ENCODE measurements at regions not wholly inside any gene's neighbourhood (a gene's known extent, or its start where the extent isn't known, plus 50 kb on each side); places are given as distances from the start of the nearest gene placed in this dataset.
"Not testable (repeated sequence)": the region's sequence is repeated elsewhere in the genome, so short reads cannot be mapped to it uniquely, and the experiment has no call there.

- in situ Hi-C loops (cut with MboI; ENCODE audit: low sequenced_read_pairs): loop anchor here (25.0 kb wide), 1 partner anchor 1342 kb away; no protein-coding TSS in a partner anchor
These were observed 465.9 kb upstream of the ERCC4 start for GRCh38 chr16:13453938-13454553.

GRCh38 chr16:13463619-13464018, 456.3 kb upstream of the ERCC4 start:
- in situ Hi-C loops (cut with MboI; ENCODE audit: low sequenced_read_pairs): loop anchor here (25.0 kb wide), 1 partner anchor 1351 kb away; no protein-coding TSS in a partner anchor

GRCh38 chr16:13471036-13471435, 448.9 kb upstream of the ERCC4 start:
- in situ Hi-C loops (cut with MboI; ENCODE audit: low sequenced_read_pairs): loop anchor here (25.0 kb wide), 1 partner anchor 1359 kb away; no protein-coding TSS in a partner anchor

GRCh38 chr16:13478991-13479390, 441.0 kb upstream of the ERCC4 start:
- in situ Hi-C loops (cut with MboI; ENCODE audit: low sequenced_read_pairs): no loop called here

GRCh38 chr16:13479549-13479948, 440.4 kb upstream of the ERCC4 start:
- in situ Hi-C loops (cut with MboI; ENCODE audit: low sequenced_read_pairs): no loop called here

- in situ Hi-C loops (cut with MboI; ENCODE audit: low sequenced_read_pairs): no loop called here
These were observed 439.2 kb upstream of the ERCC4 start for GRCh38 chr16:13480801-13481200.

GRCh38 chr16:13483121-13483520, 436.8 kb upstream of the ERCC4 start:
- in situ Hi-C loops (cut with MboI; ENCODE audit: low sequenced_read_pairs): no loop called here

- in situ Hi-C loops (cut with MboI; ENCODE audit: low sequenced_read_pairs): not testable (repeated sequence)
These were observed 430.5 kb upstream of the ERCC4 start for GRCh38 chr16:13489416-13489815.

GRCh38 chr16:13492046-13492445, 427.9 kb upstream of the ERCC4 start:
- in situ Hi-C loops (cut with MboI; ENCODE audit: low sequenced_read_pairs): no loop called here

GRCh38 chr16:13503960-13504635, 415.9 kb upstream of the ERCC4 start:
- in situ Hi-C loops (cut with MboI; ENCODE audit: low sequenced_read_pairs): no loop called here

GRCh38 chr16:13507530-13507929, 412.4 kb upstream of the ERCC4 start:
- in situ Hi-C loops (cut with MboI; ENCODE audit: low sequenced_read_pairs): no loop called here

GRCh38 chr16:13510425-13511151, 409.4 kb upstream of the ERCC4 start:
- in situ Hi-C loops (cut with MboI; ENCODE audit: low sequenced_read_pairs): no loop called here

- in situ Hi-C loops (cut with MboI; ENCODE audit: low sequenced_read_pairs): no loop called here
These were observed 402.1 kb upstream of the ERCC4 start for GRCh38 chr16:13517841-13518240.

GRCh38 chr16:13519871-13520270, 400.1 kb upstream of the ERCC4 start:
- in situ Hi-C loops (cut with MboI; ENCODE audit: low sequenced_read_pairs): no loop called here

GRCh38 chr16:13521356-13521755, 398.6 kb upstream of the ERCC4 start:
- in situ Hi-C loops (cut with MboI; ENCODE audit: low sequenced_read_pairs): no loop called here

- in situ Hi-C loops (cut with MboI; ENCODE audit: low sequenced_read_pairs): no loop called here
These were observed 392.6 kb upstream of the ERCC4 start for GRCh38 chr16:13527332-13527731.

GRCh38 chr16:13528691-13529090, 391.3 kb upstream of the ERCC4 start:
- in situ Hi-C loops (cut with MboI; ENCODE audit: low sequenced_read_pairs): no loop called here

- in situ Hi-C loops (cut with MboI; ENCODE audit: low sequenced_read_pairs): no loop called here
These were observed 390.6 kb upstream of the ERCC4 start for GRCh38 chr16:13529193-13529982.

GRCh38 chr16:13540771-13541170, 379.2 kb upstream of the ERCC4 start:
- in situ Hi-C loops (cut with MboI; ENCODE audit: low sequenced_read_pairs): no loop called here

- in situ Hi-C loops (cut with MboI; ENCODE audit: low sequenced_read_pairs): no loop called here
These were observed 377.7 kb upstream of the ERCC4 start for GRCh38 chr16:13542284-13542683.

GRCh38 chr16:13543850-13544249, 376.1 kb upstream of the ERCC4 start:
- in situ Hi-C loops (cut with MboI; ENCODE audit: low sequenced_read_pairs): no loop called here
